WTC11 (cell line): ENCODE measurements at regions not wholly inside any gene's neighbourhood (a gene's known extent, or its start where the extent isn't known, plus 50 kb on each side); places are given as distances from the start of the nearest gene placed in this dataset.
"Not testable (repeated sequence)": the region's sequence is repeated elsewhere in the genome, so short reads cannot be mapped to it uniquely, and the experiment has no call there.

Experiments
- ATAC-seq: fragments of 200-7000 bp; cut with Tn5 transposase; 2 replicates; pipeline ENCODE4 v1.10.0; 2021; ENCODE audit warnings: mild to moderate bottlenecking, moderate library complexity
- CTCF ChIA-PET: fragments of 300-600 bp; sonication (Branson Sonifier 250); formaldehyde crosslinking; loops from one replicate; lab custom pipeline; 2021; ENCODE audit warnings: antibody characterized with exemption; lab: Charles Lee
- POLR2A ChIA-PET: fragments of 350-600 bp; sonication (Branson Sonifier 250); formaldehyde crosslinking; loops from one replicate; lab custom pipeline; 2021; ENCODE audit warnings: antibody characterized with exemption; lab: Charles Lee
- DNase-seq: peaks from one replicate; pipeline ENCODE4 v3.0.0; 2021; ENCODE audit warnings: low spot score
- H3K27ac Mint-ChIP-seq: 2 replicates; pipeline ENCODE4 v1.8.0; 2021; ENCODE audit warnings: mixed read lengths
- H3K27me3 Mint-ChIP-seq: 2 replicates; pipeline ENCODE4 v1.8.0; 2021; ENCODE audit warnings: low read depth, mild to moderate bottlenecking, moderate library complexity, mixed read lengths
- H3K36me3 Mint-ChIP-seq: 2 replicates; pipeline ENCODE4 v1.8.0; 2021; ENCODE audit warnings: mixed read lengths
- H3K4me1 Mint-ChIP-seq: 2 replicates; pipeline ENCODE4 v1.8.0; 2022; ENCODE audit warnings: mixed read lengths
- H3K4me3 Mint-ChIP-seq: 2 replicates; pipeline ENCODE4 v1.8.0; 2021; ENCODE audit warnings: mild to moderate bottlenecking, moderate library complexity, mixed read lengths
- H3K9me3 Mint-ChIP-seq: 2 replicates; pipeline ENCODE4 v1.8.0; 2021; ENCODE audit warnings: mixed read lengths
- ELF4 ChIP-seq: sonication (generic); formaldehyde crosslinking; IDR thresholded peaks from 2 replicates; pipeline ENCODE4 v1.8.1; 2022; ENCODE audit warnings: low read depth, mild to moderate bottlenecking, moderate library complexity, missing genetic modification reagents
- GTF2I ChIP-seq: fragments of 250-450 bp; sonication (Bioruptor Pico); conservative IDR thresholded peaks from 2 replicates; pipeline ENCODE4 v1.4.0; 2021; ENCODE audit warnings: mild to moderate bottlenecking
- KAT7 ChIP-seq: sonication (generic); formaldehyde crosslinking; IDR thresholded peaks from 2 replicates; pipeline ENCODE4 v1.8.1; 2023; ENCODE audit warnings: missing genetic modification reagents, mild to moderate bottlenecking, borderline replicate concordance
- NFE2L1 ChIP-seq: sonication (generic); formaldehyde crosslinking; IDR thresholded peaks from 2 replicates; pipeline ENCODE4 v1.8.1; 2023; ENCODE audit warnings: missing genetic modification reagents
- NFYB ChIP-seq: sonication (generic); formaldehyde crosslinking; conservative IDR thresholded peaks from 2 replicates; pipeline ENCODE4 v1.8.0; 2022; ENCODE audit warnings: low read depth, missing genetic modification reagents
- SMAD3 ChIP-seq: sonication (generic); formaldehyde crosslinking; IDR thresholded peaks from 2 replicates; pipeline ENCODE4 v1.8.0; 2022; ENCODE audit warnings: missing genetic modification reagents, mild to moderate bottlenecking, borderline replicate concordance
- SMAD4 ChIP-seq: sonication (generic); formaldehyde crosslinking; IDR thresholded peaks from 2 replicates; pipeline ENCODE4 v1.8.0; 2022; ENCODE audit warnings: mild to moderate bottlenecking, missing genetic modification reagents
- ZNF138 ChIP-seq: sonication (generic); formaldehyde crosslinking; conservative IDR thresholded peaks from 2 replicates; pipeline ENCODE4 v1.8.1; 2022; ENCODE audit warnings: mild to moderate bottlenecking, moderate library complexity, missing genetic modification reagents
- TF ChIP-seq, protein P1 (sequence below): sonication (generic); formaldehyde crosslinking; IDR thresholded peaks from 2 replicates; pipeline ENCODE4 v1.8.0; 2023; ENCODE audit warnings: missing genetic modification reagents, mild to moderate bottlenecking, borderline replicate concordance
- TF ChIP-seq, protein P2 (sequence below): sonication (generic); formaldehyde crosslinking; IDR thresholded peaks from 2 replicates; pipeline ENCODE4 v1.8.0; 2022; ENCODE audit warnings: mild to moderate bottlenecking, missing genetic modification reagents
- TF ChIP-seq, protein P3 (sequence below): sonication (generic); formaldehyde crosslinking; IDR thresholded peaks from 2 replicates; pipeline ENCODE4 v1.8.0; 2023; ENCODE audit warnings: mild to moderate bottlenecking, missing genetic modification reagents
- TF ChIP-seq, protein P4 (sequence below): sonication (generic); formaldehyde crosslinking; IDR thresholded peaks from 2 replicates; pipeline ENCODE4 v1.8.1; 2022; ENCODE audit warnings: mild to moderate bottlenecking, moderate library complexity, missing genetic modification reagents
- TF ChIP-seq, protein P5 (sequence below): sonication (generic); formaldehyde crosslinking; IDR thresholded peaks from 2 replicates; pipeline ENCODE4 v1.8.0; 2022; ENCODE audit warnings: missing genetic modification reagents
- TF ChIP-seq, protein P6 (sequence below): sonication (generic); formaldehyde crosslinking; IDR thresholded peaks from 2 replicates; pipeline ENCODE4 v1.8.0; 2022; ENCODE audit warnings: mild to moderate bottlenecking, missing genetic modification reagents
- TF ChIP-seq, protein P7 (sequence below): sonication (generic); formaldehyde crosslinking; IDR thresholded peaks from 2 replicates; pipeline ENCODE4 v1.8.1; 2023; ENCODE audit warnings: mild to moderate bottlenecking, missing genetic modification reagents

DNA sequence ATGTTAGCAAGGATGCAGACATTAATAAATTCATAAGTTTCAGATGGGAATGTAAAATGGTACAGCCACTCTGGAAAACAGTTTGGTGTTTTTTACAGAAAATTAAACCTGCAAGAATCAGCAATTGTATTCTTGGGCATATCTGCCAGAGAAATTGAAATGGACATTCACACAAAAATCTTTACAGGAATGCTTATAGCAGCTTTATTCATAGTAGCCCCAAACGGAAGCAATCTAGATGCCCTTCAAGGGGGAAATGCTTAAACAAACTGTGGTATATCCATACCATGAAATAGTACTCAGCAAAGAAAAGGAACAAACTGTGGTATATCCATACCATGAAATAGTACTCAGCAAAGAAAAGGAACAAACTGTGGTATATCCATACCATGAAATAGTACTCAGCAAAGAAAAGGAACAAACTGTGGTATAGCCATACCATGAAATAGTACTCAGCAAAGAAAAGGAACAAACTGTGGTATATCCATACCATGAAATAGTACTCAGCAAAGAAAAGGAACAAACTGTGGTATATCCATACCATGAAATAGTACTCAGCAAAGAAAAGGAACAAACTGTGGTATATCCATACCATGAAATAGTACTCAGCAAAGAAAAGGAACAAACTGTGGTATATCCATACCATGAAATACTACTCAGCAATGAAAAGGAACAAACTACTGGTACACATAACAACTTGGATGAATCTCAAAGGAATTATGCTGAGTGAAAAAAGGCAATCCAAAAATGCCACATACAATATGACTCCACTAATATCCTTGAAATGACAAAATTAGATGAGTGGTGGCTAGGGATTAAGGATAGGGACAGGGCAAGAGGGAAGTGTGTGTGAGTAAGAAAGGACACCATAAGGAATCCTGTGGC lies 484.0 kb downstream of the SHISA9 start:
- H3K4me1 Mint-ChIP-seq, CTCF ChIA-PET, POLR2A ChIA-PET, DNase-seq, H3K4me3 Mint-ChIP-seq, H3K27ac Mint-ChIP-seq, H3K27me3 Mint-ChIP-seq, ATAC-seq: not testable (repeated sequence)
- peak; percentile 57; the same call in 1 of the 2 replicates for TF ChIP-seq GTF2I (CRISPR knock-in tag)
- peaks cover 56% of the 10 kb centered on the region for H3K36me3 Mint-ChIP-seq
- H3K9me3 Mint-ChIP-seq: peaks cover 56% of the 10 kb centered on the region

DNA sequence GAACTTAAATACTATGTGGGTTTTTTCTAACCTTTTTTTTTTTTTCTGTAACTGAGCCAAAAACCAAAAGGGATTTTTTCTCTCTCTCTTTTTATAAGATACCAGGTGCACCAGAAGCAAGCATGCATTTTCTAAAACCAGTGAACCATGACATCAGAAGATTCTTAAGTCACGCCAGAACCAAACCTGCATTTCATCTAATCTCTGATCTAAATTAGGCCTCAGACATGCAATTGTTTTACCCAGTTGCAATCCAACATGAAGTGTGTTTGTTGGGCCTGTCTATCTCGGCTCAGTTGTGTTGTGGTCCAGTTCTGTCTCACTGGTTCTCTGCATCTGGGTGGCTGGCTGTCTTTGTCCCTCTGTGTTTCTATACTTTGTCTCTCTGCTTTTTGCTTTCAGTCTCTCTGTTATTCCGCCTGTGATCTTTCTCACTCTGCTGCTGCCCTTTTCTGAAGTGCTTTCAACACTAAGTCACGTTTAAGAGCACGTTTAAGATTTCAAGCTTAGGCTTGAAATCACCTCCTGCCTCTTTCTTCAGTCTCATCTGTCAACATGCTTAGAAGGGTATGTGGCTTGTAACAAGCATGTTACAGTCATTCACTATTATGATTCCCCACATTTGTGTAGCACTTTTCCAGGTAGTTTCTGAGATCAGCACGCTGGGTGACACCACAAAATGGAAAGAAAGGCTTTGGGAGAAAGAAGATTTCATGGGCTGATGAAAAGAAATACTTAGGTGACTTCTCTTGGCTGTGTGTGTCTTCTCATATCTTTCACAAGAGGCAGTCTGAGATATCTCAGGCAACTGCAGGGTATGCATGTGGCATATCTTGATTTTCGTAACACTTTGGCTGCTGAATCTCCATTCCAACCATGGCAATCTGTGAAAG lies 488.9 kb downstream of the SHISA9 start:
- peaks cover 8% of the 10 kb centered on the region for H3K4me1 Mint-ChIP-seq
- no peak overlapping the region for H3K4me3 Mint-ChIP-seq
- H3K9me3 Mint-ChIP-seq: peaks cover 22% of the 10 kb centered on the region
- ATAC-seq (no peak), DNase-seq (no peak)
- POLR2A ChIA-PET: no interaction called here
- no peak overlapping the region for H3K27ac Mint-ChIP-seq
- CTCF ChIA-PET: no interaction called here
- H3K36me3 Mint-ChIP-seq: peaks cover 23% of the 10 kb centered on the region
- H3K27me3 Mint-ChIP-seq: peaks cover 2% of the 10 kb centered on the region
- TF ChIP-seq, protein P1, sequence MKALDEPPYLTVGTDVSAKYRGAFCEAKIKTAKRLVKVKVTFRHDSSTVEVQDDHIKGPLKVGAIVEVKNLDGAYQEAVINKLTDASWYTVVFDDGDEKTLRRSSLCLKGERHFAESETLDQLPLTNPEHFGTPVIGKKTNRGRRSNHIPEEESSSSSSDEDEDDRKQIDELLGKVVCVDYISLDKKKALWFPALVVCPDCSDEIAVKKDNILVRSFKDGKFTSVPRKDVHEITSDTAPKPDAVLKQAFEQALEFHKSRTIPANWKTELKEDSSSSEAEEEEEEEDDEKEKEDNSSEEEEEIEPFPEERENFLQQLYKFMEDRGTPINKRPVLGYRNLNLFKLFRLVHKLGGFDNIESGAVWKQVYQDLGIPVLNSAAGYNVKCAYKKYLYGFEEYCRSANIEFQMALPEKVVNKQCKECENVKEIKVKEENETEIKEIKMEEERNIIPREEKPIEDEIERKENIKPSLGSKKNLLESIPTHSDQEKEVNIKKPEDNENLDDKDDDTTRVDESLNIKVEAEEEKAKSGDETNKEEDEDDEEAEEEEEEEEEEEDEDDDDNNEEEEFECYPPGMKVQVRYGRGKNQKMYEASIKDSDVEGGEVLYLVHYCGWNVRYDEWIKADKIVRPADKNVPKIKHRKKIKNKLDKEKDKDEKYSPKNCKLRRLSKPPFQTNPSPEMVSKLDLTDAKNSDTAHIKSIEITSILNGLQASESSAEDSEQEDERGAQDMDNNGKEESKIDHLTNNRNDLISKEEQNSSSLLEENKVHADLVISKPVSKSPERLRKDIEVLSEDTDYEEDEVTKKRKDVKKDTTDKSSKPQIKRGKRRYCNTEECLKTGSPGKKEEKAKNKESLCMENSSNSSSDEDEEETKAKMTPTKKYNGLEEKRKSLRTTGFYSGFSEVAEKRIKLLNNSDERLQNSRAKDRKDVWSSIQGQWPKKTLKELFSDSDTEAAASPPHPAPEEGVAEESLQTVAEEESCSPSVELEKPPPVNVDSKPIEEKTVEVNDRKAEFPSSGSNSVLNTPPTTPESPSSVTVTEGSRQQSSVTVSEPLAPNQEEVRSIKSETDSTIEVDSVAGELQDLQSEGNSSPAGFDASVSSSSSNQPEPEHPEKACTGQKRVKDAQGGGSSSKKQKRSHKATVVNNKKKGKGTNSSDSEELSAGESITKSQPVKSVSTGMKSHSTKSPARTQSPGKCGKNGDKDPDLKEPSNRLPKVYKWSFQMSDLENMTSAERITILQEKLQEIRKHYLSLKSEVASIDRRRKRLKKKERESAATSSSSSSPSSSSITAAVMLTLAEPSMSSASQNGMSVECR (CRISPR knock-in tag): no peak
- TF ChIP-seq GTF2I (CRISPR knock-in tag): no peak
- TF ChIP-seq, protein P2, sequence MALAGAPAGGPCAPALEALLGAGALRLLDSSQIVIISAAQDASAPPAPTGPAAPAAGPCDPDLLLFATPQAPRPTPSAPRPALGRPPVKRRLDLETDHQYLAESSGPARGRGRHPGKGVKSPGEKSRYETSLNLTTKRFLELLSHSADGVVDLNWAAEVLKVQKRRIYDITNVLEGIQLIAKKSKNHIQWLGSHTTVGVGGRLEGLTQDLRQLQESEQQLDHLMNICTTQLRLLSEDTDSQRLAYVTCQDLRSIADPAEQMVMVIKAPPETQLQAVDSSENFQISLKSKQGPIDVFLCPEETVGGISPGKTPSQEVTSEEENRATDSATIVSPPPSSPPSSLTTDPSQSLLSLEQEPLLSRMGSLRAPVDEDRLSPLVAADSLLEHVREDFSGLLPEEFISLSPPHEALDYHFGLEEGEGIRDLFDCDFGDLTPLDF (CRISPR knock-in tag): no peak
- no peak for TF ChIP-seq KAT7 (CRISPR knock-in tag)
- TF ChIP-seq, protein P3, sequence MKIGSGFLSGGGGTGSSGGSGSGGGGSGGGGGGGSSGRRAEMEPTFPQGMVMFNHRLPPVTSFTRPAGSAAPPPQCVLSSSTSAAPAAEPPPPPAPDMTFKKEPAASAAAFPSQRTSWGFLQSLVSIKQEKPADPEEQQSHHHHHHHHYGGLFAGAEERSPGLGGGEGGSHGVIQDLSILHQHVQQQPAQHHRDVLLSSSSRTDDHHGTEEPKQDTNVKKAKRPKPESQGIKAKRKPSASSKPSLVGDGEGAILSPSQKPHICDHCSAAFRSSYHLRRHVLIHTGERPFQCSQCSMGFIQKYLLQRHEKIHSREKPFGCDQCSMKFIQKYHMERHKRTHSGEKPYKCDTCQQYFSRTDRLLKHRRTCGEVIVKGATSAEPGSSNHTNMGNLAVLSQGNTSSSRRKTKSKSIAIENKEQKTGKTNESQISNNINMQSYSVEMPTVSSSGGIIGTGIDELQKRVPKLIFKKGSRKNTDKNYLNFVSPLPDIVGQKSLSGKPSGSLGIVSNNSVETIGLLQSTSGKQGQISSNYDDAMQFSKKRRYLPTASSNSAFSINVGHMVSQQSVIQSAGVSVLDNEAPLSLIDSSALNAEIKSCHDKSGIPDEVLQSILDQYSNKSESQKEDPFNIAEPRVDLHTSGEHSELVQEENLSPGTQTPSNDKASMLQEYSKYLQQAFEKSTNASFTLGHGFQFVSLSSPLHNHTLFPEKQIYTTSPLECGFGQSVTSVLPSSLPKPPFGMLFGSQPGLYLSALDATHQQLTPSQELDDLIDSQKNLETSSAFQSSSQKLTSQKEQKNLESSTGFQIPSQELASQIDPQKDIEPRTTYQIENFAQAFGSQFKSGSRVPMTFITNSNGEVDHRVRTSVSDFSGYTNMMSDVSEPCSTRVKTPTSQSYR (CRISPR knock-in tag): no peak
- TF ChIP-seq SMAD4 (CRISPR knock-in tag): no peak
- TF ChIP-seq, protein P4, sequence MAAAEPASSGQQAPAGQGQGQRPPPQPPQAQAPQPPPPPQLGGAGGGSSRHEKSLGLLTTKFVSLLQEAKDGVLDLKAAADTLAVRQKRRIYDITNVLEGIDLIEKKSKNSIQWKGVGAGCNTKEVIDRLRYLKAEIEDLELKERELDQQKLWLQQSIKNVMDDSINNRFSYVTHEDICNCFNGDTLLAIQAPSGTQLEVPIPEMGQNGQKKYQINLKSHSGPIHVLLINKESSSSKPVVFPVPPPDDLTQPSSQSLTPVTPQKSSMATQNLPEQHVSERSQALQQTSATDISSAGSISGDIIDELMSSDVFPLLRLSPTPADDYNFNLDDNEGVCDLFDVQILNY: no peak
- no peak for TF ChIP-seq SMAD3 (CRISPR knock-in tag)
- no peak for TF ChIP-seq ELF4 (CRISPR knock-in tag)
- no peak for TF ChIP-seq NFE2L1 (CRISPR knock-in tag)
- TF ChIP-seq, protein P5, sequence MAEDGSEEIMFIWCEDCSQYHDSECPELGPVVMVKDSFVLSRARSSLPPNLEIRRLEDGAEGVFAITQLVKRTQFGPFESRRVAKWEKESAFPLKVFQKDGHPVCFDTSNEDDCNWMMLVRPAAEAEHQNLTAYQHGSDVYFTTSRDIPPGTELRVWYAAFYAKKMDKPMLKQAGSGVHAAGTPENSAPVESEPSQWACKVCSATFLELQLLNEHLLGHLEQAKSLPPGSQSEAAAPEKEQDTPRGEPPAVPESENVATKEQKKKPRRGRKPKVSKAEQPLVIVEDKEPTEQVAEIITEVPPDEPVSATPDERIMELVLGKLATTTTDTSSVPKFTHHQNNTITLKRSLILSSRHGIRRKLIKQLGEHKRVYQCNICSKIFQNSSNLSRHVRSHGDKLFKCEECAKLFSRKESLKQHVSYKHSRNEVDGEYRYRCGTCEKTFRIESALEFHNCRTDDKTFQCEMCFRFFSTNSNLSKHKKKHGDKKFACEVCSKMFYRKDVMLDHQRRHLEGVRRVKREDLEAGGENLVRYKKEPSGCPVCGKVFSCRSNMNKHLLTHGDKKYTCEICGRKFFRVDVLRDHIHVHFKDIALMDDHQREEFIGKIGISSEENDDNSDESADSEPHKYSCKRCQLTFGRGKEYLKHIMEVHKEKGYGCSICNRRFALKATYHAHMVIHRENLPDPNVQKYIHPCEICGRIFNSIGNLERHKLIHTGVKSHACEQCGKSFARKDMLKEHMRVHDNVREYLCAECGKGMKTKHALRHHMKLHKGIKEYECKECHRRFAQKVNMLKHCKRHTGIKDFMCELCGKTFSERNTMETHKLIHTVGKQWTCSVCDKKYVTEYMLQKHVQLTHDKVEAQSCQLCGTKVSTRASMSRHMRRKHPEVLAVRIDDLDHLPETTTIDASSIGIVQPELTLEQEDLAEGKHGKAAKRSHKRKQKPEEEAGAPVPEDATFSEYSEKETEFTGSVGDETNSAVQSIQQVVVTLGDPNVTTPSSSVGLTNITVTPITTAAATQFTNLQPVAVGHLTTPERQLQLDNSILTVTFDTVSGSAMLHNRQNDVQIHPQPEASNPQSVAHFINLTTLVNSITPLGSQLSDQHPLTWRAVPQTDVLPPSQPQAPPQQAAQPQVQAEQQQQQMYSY (CRISPR knock-in tag): no peak
- TF ChIP-seq ZNF138 (CRISPR knock-in tag): no peak
- TF ChIP-seq, protein P6, sequence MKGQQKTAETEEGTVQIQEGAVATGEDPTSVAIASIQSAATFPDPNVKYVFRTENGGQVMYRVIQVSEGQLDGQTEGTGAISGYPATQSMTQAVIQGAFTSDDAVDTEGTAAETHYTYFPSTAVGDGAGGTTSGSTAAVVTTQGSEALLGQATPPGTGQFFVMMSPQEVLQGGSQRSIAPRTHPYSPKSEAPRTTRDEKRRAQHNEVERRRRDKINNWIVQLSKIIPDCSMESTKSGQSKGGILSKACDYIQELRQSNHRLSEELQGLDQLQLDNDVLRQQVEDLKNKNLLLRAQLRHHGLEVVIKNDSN (CRISPR knock-in tag): no peak
- TF ChIP-seq, protein P7, sequence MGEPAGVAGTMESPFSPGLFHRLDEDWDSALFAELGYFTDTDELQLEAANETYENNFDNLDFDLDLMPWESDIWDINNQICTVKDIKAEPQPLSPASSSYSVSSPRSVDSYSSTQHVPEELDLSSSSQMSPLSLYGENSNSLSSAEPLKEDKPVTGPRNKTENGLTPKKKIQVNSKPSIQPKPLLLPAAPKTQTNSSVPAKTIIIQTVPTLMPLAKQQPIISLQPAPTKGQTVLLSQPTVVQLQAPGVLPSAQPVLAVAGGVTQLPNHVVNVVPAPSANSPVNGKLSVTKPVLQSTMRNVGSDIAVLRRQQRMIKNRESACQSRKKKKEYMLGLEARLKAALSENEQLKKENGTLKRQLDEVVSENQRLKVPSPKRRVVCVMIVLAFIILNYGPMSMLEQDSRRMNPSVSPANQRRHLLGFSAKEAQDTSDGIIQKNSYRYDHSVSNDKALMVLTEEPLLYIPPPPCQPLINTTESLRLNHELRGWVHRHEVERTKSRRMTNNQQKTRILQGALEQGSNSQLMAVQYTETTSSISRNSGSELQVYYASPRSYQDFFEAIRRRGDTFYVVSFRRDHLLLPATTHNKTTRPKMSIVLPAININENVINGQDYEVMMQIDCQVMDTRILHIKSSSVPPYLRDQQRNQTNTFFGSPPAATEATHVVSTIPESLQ: no peak
- TF ChIP-seq NFYB (CRISPR knock-in tag): no peak
